ENCODE measurements at regions not wholly inside any gene's neighbourhood (a gene's known extent, or its start where the extent isn't known, plus 50 kb on each side); places are given as distances from the start of the nearest gene placed in this dataset.

DNA sequence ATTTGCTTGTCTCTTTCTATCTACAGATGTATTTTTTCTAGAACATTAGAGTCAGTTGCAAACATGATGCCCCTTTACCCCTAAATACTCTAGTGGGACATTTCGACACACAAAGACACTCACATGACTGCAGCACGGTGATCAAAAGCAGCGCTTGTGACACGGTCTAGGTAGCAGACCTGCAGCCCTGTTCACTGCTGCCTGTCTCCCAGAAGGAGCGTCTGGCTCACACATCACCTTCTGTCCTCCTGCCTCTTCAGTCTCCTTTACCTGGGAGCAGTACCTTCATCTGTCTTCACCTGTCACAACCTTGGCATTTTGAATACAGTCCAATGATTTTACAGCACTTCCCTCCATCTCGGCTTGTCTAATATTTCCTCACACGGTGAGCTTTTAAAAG, 51.9 kb upstream of the SH3PXD2B start:
- POLR2A ChIA-PET, result no interaction called here
- no peak for ATAC-seq
- intact Hi-C loops (cut with micrococcal nuclease; ENCODE audit: unreplicated experiment), result no loop called here
- in situ Hi-C loops (cut with HindIII; ENCODE audit: low pct_unique_long_range_greater_than_20kb, low sequenced_read_pairs), result no loop called here
- H3K9me3 ChIP-seq (ENCODE audit: control insufficient read depth, insufficient read depth, low read depth, low read length), result no peaks in the 10 kb centered on the region; the same call in 1 of the 2 replicates
- TF ChIP-seq SIN3A (IDR thresholded peaks at IDR 0.05; ENCODE audit: borderline replicate concordance, insufficient read depth, low read depth, low read length), result no peak
- TF ChIP-seq, protein P1, sequence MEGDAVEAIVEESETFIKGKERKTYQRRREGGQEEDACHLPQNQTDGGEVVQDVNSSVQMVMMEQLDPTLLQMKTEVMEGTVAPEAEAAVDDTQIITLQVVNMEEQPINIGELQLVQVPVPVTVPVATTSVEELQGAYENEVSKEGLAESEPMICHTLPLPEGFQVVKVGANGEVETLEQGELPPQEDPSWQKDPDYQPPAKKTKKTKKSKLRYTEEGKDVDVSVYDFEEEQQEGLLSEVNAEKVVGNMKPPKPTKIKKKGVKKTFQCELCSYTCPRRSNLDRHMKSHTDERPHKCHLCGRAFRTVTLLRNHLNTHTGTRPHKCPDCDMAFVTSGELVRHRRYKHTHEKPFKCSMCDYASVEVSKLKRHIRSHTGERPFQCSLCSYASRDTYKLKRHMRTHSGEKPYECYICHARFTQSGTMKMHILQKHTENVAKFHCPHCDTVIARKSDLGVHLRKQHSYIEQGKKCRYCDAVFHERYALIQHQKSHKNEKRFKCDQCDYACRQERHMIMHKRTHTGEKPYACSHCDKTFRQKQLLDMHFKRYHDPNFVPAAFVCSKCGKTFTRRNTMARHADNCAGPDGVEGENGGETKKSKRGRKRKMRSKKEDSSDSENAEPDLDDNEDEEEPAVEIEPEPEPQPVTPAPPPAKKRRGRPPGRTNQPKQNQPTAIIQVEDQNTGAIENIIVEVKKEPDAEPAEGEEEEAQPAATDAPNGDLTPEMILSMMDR (IDR thresholded peaks at IDR 0.05), result no peak
- TF ChIP-seq, protein P2, sequence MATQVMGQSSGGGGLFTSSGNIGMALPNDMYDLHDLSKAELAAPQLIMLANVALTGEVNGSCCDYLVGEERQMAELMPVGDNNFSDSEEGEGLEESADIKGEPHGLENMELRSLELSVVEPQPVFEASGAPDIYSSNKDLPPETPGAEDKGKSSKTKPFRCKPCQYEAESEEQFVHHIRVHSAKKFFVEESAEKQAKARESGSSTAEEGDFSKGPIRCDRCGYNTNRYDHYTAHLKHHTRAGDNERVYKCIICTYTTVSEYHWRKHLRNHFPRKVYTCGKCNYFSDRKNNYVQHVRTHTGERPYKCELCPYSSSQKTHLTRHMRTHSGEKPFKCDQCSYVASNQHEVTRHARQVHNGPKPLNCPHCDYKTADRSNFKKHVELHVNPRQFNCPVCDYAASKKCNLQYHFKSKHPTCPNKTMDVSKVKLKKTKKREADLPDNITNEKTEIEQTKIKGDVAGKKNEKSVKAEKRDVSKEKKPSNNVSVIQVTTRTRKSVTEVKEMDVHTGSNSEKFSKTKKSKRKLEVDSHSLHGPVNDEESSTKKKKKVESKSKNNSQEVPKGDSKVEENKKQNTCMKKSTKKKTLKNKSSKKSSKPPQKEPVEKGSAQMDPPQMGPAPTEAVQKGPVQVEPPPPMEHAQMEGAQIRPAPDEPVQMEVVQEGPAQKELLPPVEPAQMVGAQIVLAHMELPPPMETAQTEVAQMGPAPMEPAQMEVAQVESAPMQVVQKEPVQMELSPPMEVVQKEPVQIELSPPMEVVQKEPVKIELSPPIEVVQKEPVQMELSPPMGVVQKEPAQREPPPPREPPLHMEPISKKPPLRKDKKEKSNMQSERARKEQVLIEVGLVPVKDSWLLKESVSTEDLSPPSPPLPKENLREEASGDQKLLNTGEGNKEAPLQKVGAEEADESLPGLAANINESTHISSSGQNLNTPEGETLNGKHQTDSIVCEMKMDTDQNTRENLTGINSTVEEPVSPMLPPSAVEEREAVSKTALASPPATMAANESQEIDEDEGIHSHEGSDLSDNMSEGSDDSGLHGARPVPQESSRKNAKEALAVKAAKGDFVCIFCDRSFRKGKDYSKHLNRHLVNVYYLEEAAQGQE (IDR thresholded peaks at IDR 0.05; ENCODE audit: insufficient read depth in 1 of 2, low read depth in 2 of 2, low read length in 1 of 2), result no peak
- TF ChIP-seq TCF7L2 (IDR thresholded peaks at IDR 0.05; ENCODE audit: low read depth, low read length), result no peak; the same call in 1 of the 2 replicates
- TF ChIP-seq POLR2AphosphoS5 (IDR thresholded peaks at IDR 0.05; ENCODE audit: low read depth, low read length), result no peak
- no peak overlapping the region for H3K4me3 ChIP-seq (ENCODE audit: low read depth in 2 of 2, low read length in 2 of 2)
- H3K36me3 ChIP-seq (ENCODE audit: control insufficient read depth, insufficient read depth, low read length), result no peaks in the 10 kb centered on the region
- no peak overlapping the region for H3K27ac ChIP-seq (ENCODE audit: low read length)
- CTCF ChIA-PET, result no interaction called here
- DNase-seq (ENCODE audit: low read depth, low spot score), result no peak
- BruUV-seq (replicated peaks), result no TSS peak
- no peaks in the 10 kb centered on the region for H3K4me1 ChIP-seq (ENCODE audit: control insufficient read depth, insufficient read depth, low read length)
- H3K27me3 ChIP-seq (ENCODE audit: control insufficient read depth, insufficient read depth, low read length), result no peaks in the 10 kb centered on the region

DNA sequence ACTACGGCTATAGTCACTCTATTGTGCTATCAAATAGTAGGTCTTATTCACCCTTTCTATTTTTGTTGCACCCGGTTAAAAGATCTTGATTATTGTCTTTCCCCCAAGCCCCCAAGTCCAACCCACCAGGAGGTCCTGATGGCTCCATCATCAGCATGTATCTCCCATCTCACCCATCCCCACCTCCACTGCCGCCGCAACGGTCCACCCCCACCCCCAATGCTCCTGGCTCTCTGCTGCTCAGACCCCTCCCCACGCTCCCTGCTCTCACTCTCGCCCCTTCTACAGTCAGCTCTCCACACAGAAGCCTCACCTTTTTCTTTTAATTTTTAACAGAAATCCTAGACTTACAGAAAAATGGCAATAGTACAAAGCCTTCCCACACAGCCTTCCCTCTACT, 51.5 kb upstream of the SH3PXD2B start:
- ChIA-PET CTCF (no interaction called here), POLR2A (no interaction called here)
- H3K27me3 ChIP-seq (ENCODE audit: control insufficient read depth, insufficient read depth, low read length), result no peaks in the 10 kb centered on the region
- no peak overlapping the region for H3K4me3 ChIP-seq (ENCODE audit: low read depth in 2 of 2, low read length in 2 of 2)
- H3K36me3 ChIP-seq (ENCODE audit: control insufficient read depth, insufficient read depth, low read length), result no peaks in the 10 kb centered on the region
- H3K4me1 ChIP-seq (ENCODE audit: control insufficient read depth, insufficient read depth, low read length), result no peaks in the 10 kb centered on the region
- intact Hi-C loops (cut with micrococcal nuclease; ENCODE audit: unreplicated experiment), result no loop called here
- ATAC-seq (no peak), DNase-seq (ENCODE audit: low read depth, low spot score) (no peak)
- no peaks in the 10 kb centered on the region for H3K9me3 ChIP-seq (ENCODE audit: control insufficient read depth, insufficient read depth, low read depth, low read length)
- H3K27ac ChIP-seq (ENCODE audit: low read length), result no peak overlapping the region
- no TSS peak for BruUV-seq (replicated peaks)
- in situ Hi-C loops (cut with HindIII; ENCODE audit: low pct_unique_long_range_greater_than_20kb, low sequenced_read_pairs), result no loop called here
- TF ChIP-seq SIN3A (IDR thresholded peaks at IDR 0.05; ENCODE audit: borderline replicate concordance, insufficient read depth, low read depth, low read length) (no peak), POLR2AphosphoS5 (IDR thresholded peaks at IDR 0.05; ENCODE audit: low read depth, low read length) (no peak), TCF7L2 (IDR thresholded peaks at IDR 0.05; ENCODE audit: low read depth, low read length) (no peak)
- TF ChIP-seq, protein P2 (IDR thresholded peaks at IDR 0.05; ENCODE audit: insufficient read depth in 1 of 2, low read depth in 2 of 2, low read length in 1 of 2), result no peak
- TF ChIP-seq, protein P1 (IDR thresholded peaks at IDR 0.05), result no peak

Measured in Panc1 (cell line).